ENCODE measurements at regions not wholly inside any gene's neighbourhood (a gene's known extent, or its start where the extent isn't known, plus 50 kb on each side); places are given as distances from the start of the nearest gene placed in this dataset.

DNA sequence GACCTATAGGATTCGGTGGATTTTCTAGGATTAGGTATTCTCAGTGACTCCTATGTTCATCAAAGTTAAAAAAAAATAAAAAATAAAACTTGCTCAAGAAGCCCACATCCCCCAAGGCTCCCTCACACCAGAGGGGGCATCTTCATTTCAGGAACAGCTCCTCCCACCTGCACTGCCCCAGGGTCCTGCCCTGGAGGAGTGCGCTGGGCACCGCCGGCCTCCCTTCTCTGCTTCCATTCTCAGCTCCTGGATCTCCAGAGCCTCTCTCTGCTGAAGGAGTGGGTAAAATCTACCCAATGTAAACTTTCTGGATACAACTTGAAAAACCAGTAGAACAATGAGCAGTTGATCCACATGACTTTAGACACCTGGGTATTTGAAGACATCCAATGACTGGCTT, 359.8 kb upstream of the IRX4 start:
- no peaks in the 10 kb centered on the region for H3K9me2 ChIP-seq (replicated peaks; ENCODE audit: control insufficient read depth, low read length)
- no peaks in the 10 kb centered on the region for H3K9me3 ChIP-seq (ENCODE audit: control insufficient read depth, insufficient read depth, low read length)
- no peak for TF ChIP-seq EZH2phosphoT487 (IDR thresholded peaks at IDR 0.05; ENCODE audit: borderline replicate concordance, low read length)
- TF ChIP-seq, protein P1, sequence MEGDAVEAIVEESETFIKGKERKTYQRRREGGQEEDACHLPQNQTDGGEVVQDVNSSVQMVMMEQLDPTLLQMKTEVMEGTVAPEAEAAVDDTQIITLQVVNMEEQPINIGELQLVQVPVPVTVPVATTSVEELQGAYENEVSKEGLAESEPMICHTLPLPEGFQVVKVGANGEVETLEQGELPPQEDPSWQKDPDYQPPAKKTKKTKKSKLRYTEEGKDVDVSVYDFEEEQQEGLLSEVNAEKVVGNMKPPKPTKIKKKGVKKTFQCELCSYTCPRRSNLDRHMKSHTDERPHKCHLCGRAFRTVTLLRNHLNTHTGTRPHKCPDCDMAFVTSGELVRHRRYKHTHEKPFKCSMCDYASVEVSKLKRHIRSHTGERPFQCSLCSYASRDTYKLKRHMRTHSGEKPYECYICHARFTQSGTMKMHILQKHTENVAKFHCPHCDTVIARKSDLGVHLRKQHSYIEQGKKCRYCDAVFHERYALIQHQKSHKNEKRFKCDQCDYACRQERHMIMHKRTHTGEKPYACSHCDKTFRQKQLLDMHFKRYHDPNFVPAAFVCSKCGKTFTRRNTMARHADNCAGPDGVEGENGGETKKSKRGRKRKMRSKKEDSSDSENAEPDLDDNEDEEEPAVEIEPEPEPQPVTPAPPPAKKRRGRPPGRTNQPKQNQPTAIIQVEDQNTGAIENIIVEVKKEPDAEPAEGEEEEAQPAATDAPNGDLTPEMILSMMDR (IDR thresholded peaks at IDR 0.05; ENCODE audit: low read depth, low read length, poor library complexity, severe bottlenecking): no peak
- H3K79me2 ChIP-seq (ENCODE audit: control insufficient read depth, low read length): no peaks in the 10 kb centered on the region
- H3K4me2 ChIP-seq (ENCODE audit: low read length): no peak overlapping the region
- no peaks in the 10 kb centered on the region for H3F3A ChIP-seq (ENCODE audit: control insufficient read depth, insufficient read depth)
- H3K4me3 ChIP-seq (ENCODE audit: low read length): no peak overlapping the region
- H3K4me1 ChIP-seq (ENCODE audit: control insufficient read depth, low read length): no peaks in the 10 kb centered on the region
- H3K27me3 ChIP-seq (ENCODE audit: control insufficient read depth, low read length): no peaks in the 10 kb centered on the region
- no peak overlapping the region for H3K27ac ChIP-seq (ENCODE audit: low read depth, low read length)
- H4K20me1 ChIP-seq (ENCODE audit: control insufficient read depth, insufficient read depth, low read depth, low read length): no peaks in the 10 kb centered on the region
- no peaks in the 10 kb centered on the region for H3K36me3 ChIP-seq (ENCODE audit: control insufficient read depth, low read length)

DNA sequence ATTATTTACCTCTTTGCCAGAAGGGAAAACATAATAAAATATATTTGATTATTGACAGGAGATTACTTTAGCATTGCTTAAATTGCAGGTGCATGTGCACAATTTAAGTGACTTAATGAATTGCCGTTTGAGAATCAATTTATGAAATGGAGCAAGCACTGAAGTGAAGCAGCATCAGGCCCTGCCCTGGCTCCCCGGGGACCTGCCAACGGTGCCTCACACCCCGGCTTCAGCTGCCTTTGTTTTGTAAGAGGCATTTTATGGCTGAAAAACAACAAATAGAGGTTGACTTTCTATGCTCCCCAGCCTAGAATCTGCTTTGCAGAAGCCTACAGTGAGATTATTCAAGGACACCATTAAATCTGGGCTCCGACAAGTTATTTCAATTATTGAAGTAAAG, 359.1 kb upstream of the IRX4 start:
- H3K9me2 ChIP-seq (replicated peaks; ENCODE audit: control insufficient read depth, low read length): no peaks in the 10 kb centered on the region
- H3K79me2 ChIP-seq (ENCODE audit: control insufficient read depth, low read length): no peaks in the 10 kb centered on the region
- H3K36me3 ChIP-seq (ENCODE audit: control insufficient read depth, low read length): no peaks in the 10 kb centered on the region
- H3K9me3 ChIP-seq (ENCODE audit: control insufficient read depth, insufficient read depth, low read length): no peaks in the 10 kb centered on the region
- no peaks in the 10 kb centered on the region for H3K4me1 ChIP-seq (ENCODE audit: control insufficient read depth, low read length)
- H3F3A ChIP-seq (ENCODE audit: control insufficient read depth, insufficient read depth): no peaks in the 10 kb centered on the region
- no peaks in the 10 kb centered on the region for H4K20me1 ChIP-seq (ENCODE audit: control insufficient read depth, insufficient read depth, low read depth, low read length)
- no peak overlapping the region for H3K27ac ChIP-seq (ENCODE audit: low read depth, low read length)
- TF ChIP-seq, protein P1 (IDR thresholded peaks at IDR 0.05; ENCODE audit: low read depth, low read length, poor library complexity, severe bottlenecking): no peak
- no peak for TF ChIP-seq EZH2phosphoT487 (IDR thresholded peaks at IDR 0.05; ENCODE audit: borderline replicate concordance, low read length)
- no peak overlapping the region for H3K4me2 ChIP-seq (ENCODE audit: low read length)
- H3K27me3 ChIP-seq (ENCODE audit: control insufficient read depth, low read length): no peaks in the 10 kb centered on the region
- no peak overlapping the region for H3K4me3 ChIP-seq (ENCODE audit: low read length)

DNA sequence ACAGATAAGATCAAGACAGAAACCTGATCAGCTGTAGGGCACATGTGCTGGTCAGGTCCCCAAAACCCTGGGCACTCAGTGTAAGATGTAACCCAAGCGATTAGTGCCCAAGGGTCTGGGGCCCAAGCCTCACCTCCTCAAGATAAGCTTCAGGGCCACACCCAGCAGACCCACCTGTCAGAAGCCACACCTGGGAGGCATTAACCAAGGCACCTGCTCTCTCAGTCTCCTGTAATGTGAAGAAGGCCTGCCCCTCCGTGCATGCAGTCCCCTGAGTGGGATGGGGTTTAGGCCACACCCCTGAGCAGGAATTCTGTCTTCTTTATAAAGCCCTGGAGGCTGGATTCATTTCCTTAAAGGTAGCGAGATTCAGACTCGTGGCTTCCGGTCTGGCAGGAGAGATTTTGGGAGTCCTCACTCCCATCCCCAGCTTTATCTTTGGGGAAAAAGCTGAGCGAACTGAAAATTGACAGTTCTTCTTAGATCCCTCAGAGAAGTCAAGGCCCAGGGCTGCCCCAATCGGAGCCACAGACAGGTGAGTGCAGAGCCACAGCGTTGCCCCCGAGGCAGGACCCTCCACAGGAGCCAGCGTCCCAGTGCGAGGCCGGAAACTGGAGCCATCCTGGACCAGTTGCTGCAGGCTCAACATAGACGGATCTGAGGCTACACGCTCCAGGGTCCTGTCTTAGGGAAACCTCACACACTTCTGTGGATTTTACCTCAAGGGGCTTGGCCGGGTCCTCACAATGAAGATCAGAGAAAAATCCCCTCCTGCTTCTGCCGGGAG, 357.6 kb upstream of the IRX4 start:
- no peak overlapping the region for H3K27ac ChIP-seq (ENCODE audit: low read depth, low read length)
- no peaks in the 10 kb centered on the region for H3F3A ChIP-seq (ENCODE audit: control insufficient read depth, insufficient read depth)
- H3K4me3 ChIP-seq (ENCODE audit: low read length): no peak overlapping the region
- no peak overlapping the region for H3K4me2 ChIP-seq (ENCODE audit: low read length)
- TF ChIP-seq, protein P1 (IDR thresholded peaks at IDR 0.05; ENCODE audit: low read depth, low read length, poor library complexity, severe bottlenecking): no peak
- no peak for TF ChIP-seq EZH2phosphoT487 (IDR thresholded peaks at IDR 0.05; ENCODE audit: borderline replicate concordance, low read length)
- H3K27me3 ChIP-seq (ENCODE audit: control insufficient read depth, low read length): no peaks in the 10 kb centered on the region
- H3K79me2 ChIP-seq (ENCODE audit: control insufficient read depth, low read length): no peaks in the 10 kb centered on the region
- no peaks in the 10 kb centered on the region for H3K9me2 ChIP-seq (replicated peaks; ENCODE audit: control insufficient read depth, low read length)
- H3K4me1 ChIP-seq (ENCODE audit: control insufficient read depth, low read length): no peaks in the 10 kb centered on the region
- H3K36me3 ChIP-seq (ENCODE audit: control insufficient read depth, low read length): no peaks in the 10 kb centered on the region
- H4K20me1 ChIP-seq (ENCODE audit: control insufficient read depth, insufficient read depth, low read depth, low read length): no peaks in the 10 kb centered on the region
- H3K9me3 ChIP-seq (ENCODE audit: control insufficient read depth, insufficient read depth, low read length): peaks cover 3% of the 10 kb centered on the region; the same call in 1 of the 2 replicates

All from DOHH2 (cell line).